Sigmoid colon (tissue), 6 donors: ENCODE measurements at regions not wholly inside any gene's neighbourhood (a gene's known extent, or its start where the extent isn't known, plus 50 kb on each side); places are given as distances from the start of the nearest gene placed in this dataset.

ENCODE experiments used
- DNase-seq: peaks from one replicate; pipeline ENCODE4 v3.0.0-alpha.2; 2019
- H3K27ac ChIP-seq, 4 donors: fragments of 200-600 bp; sonication (generic); one replicate each; pipeline ENCODE4 v1.5.1; 2016 to 2019; ENCODE audit warnings: mild to moderate bottlenecking in 1 of 4
- H3K27me3 ChIP-seq, 3 donors: fragments of 200-600 bp; sonication (generic); one replicate each; pipeline ENCODE4 v1.5.1; 2019; ENCODE audit warnings: mild to moderate bottlenecking in 1 of 3
- H3K36me3 ChIP-seq, 4 donors: fragments of 200-600 bp; sonication (generic); one replicate each; pipeline ENCODE4 v1.5.1; 2016 to 2019
- H3K4me1 ChIP-seq, 4 donors: fragments of 200-600 bp; sonication (generic); one replicate each; pipeline ENCODE4 v1.5.1; 2017 to 2019
- H3K4me3 ChIP-seq, 4 donors: fragments of 200-600 bp; sonication (generic); one replicate each; pipeline ENCODE4 v1.5.1; 2017 to 2019; ENCODE audit warnings: mild to moderate bottlenecking in 2 of 4, moderate library complexity in 1 of 4
- H3K9me3 ChIP-seq, 4 donors: fragments of 200-600 bp in 3 of 4; sonication (generic) in 3 of 4; one replicate each; pipeline versions ENCODE4 v1.5.1 to v1.6.1; 2013 to 2019
- CTCF ChIP-seq, 4 experiments: fragments of 450-650 bp in 3 of 4; fragments of 200-600 bp in 1 of 4; IDR thresholded peaks; one replicate each; pipeline ENCODE4 v1.5.1; 2016 to 2019; ENCODE audit warnings: antibody characterized with exemption in 4 of 4, mild to moderate bottlenecking in 3 of 4, moderate library complexity in 2 of 4
- EP300 ChIP-seq, 4 donors: sonication (generic); formaldehyde crosslinking; IDR thresholded peaks; one replicate each; pipeline ENCODE4 v1.6.1; 2017; ENCODE audit warnings: antibody characterized with exemption in 4 of 4
- POLR2A ChIP-seq, 2 donors: fragments of 450-650 bp; IDR thresholded peaks; one replicate each; pipeline ENCODE4 v1.6.1; 2016; ENCODE audit warnings: antibody characterized with exemption in 2 of 2, mild to moderate bottlenecking in 2 of 2, moderate library complexity in 2 of 2
- POLR2AphosphoS5 ChIP-seq, 4 donors: sonication (generic); formaldehyde crosslinking; IDR thresholded peaks; one replicate each; pipeline ENCODE4 v1.6.1; 2017; ENCODE audit warnings: antibody characterized with exemption in 4 of 4
- WGBS, 2 donors: extraction: QIAGEN DNeasy Blood & Tissue Kit; methylation state at CpG; one replicate each; pipeline ENCODE4 v1.1.7; 2013; 5-methylcytosine and 5-hydroxymethylcytosine counted together
- intact Hi-C: fragments of 100-400 bp; cut with DNase I; formaldehyde crosslinking; loops from one replicate; pipeline ENCODE4 v1.15.1; 2023
- donor health status: healthy with polysubstance abuse.
- donor health status: healthy.

DNA sequence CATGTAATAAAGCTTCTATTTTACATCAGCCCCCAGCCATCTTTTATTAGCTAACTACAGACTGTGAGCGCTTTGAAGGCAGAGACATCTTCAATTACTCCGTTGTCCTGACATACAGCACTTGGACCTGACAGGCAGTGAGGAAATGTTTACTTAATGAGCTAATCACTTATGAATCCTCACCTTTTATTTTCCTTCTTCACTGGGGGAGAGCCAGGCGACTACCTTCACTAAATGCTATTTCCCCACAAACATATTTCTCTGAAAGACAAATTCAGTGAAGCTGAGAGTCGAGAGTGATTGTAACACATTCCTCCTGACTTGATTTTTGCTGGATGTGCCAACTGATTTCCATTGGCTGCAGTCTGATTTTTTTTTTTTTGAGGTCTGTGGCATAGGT, 192.1 kb upstream of the CLINT1 start:
- Histone ChIP-seq H3K4me1 (peaks cover 0 to 15% (median 4%) of the 10 kb centered on the region in 4 donors), H3K27ac (no peak overlapping the region), H3K9me3 (no peaks in the 10 kb centered on the region), H3K4me3 (no peak overlapping the region), H3K27me3 (no peaks in the 10 kb centered on the region), H3K36me3 (no peaks in the 10 kb centered on the region)
- WGBS, 2 donors, result 41 to 67% methylated on average over 4 of the region's 4 CpGs
- no peak for DNase-seq
- intact Hi-C loops, result no loop called here
- no peak for TF ChIP-seq EP300 (IDR thresholded peaks at IDR 0.05)

- Histone ChIP-seq H3K36me3 (no peaks in the 10 kb centered on the region), H3K9me3 (no peaks in the 10 kb centered on the region), H3K4me3 (no peak overlapping the region), H3K4me1 (peaks cover 0 to 15% (median 4%) of the 10 kb centered on the region in 4 donors), H3K27ac (no peak overlapping the region), H3K27me3 (no peaks in the 10 kb centered on the region)
- intact Hi-C loops, result no loop called here
- 58 to 66% methylated on average over 2 of the region's 2 CpGs for WGBS, 2 donors
- no peak for TF ChIP-seq EP300 (IDR thresholded peaks at IDR 0.05)
- no peak for TF ChIP-seq CTCF (IDR thresholded peaks at IDR 0.05)
- no peak for TF ChIP-seq POLR2A (IDR thresholded peaks at IDR 0.05)
- no peak for TF ChIP-seq POLR2AphosphoS5 (IDR thresholded peaks at IDR 0.05)
- DNase-seq, result no peak
Observed at GRCh38 chr5:158050421-158050820, 191.5 kb upstream of the CLINT1 start.

GRCh38 chr5:158049459-158049858, 190.5 kb upstream of the CLINT1 start:
- intact Hi-C loops, result no loop called here
- Histone ChIP-seq H3K4me3 (no peak overlapping the region), H3K9me3 (no peaks in the 10 kb centered on the region), H3K4me1 (peaks cover 0 to 6% (median under 1%) of the 10 kb centered on the region in 4 donors), H3K27ac (no peak overlapping the region), H3K27me3 (no peaks in the 10 kb centered on the region), H3K36me3 (no peaks in the 10 kb centered on the region)
- WGBS, 2 donors, result 40 to 65% methylated on average over 1 of the region's 1 CpG
- TF ChIP-seq CTCF (IDR thresholded peaks at IDR 0.05) (no peak), EP300 (IDR thresholded peaks at IDR 0.05) (no peak), POLR2A (IDR thresholded peaks at IDR 0.05) (no peak), POLR2AphosphoS5 (IDR thresholded peaks at IDR 0.05) (no peak)
- no peak for DNase-seq

DNA sequence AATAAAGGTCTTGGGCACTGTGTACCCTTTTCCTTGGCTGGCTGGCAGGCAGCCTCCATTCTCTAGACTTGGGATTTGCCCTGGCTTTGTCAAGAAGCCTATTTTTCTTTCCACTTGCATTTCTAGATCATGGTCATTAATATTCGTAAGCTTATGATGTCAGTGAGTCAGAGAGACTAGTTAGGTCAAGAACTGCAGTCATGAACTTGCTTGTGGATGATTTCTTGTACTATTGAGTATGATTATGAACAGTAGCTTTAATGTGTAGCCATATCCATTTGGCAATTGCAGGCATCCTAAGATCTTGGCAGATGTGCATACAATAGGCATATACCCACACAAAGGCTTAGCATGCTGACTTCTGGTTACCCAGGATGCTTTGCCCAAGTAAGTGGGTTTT, 186.8 kb upstream of the CLINT1 start:
- Histone ChIP-seq H3K27me3 (no peaks in the 10 kb centered on the region), H3K4me1 (peaks cover 0 to 4% (median 0%) of the 10 kb centered on the region in 4 donors), H3K27ac (no peak overlapping the region), H3K4me3 (no peak overlapping the region), H3K9me3 (no peaks in the 10 kb centered on the region), H3K36me3 (no peaks in the 10 kb centered on the region)
- 92 to 96% methylated on average over 1 of the region's 1 CpG for WGBS, 2 donors
- TF ChIP-seq EP300 (IDR thresholded peaks at IDR 0.05), result no peak
- TF ChIP-seq POLR2A (IDR thresholded peaks at IDR 0.05), result no peak
- TF ChIP-seq CTCF (IDR thresholded peaks at IDR 0.05), result no peak
- no peak for TF ChIP-seq POLR2AphosphoS5 (IDR thresholded peaks at IDR 0.05)
- intact Hi-C loops, result no loop called here
- no peak for DNase-seq

DNA sequence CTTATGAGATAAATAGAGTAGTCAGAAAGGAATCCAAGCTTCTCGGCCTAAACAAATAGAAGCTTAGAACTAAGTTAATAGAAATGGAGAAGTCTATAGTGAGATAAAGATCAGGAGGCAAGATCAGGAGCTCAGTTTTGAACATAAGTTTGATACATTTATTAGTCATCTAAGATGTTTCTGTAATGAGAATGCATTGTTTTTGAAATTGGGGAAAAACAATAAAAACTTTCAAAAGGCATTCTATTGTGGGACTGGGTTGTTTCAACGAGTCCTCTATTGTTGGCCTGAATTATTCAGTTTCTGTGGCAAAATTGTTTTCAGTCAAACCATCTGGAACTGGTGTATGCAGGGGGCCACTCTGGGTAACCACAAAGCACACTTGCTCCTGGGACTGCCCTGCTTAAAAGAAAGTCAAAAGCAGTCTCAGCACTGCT, 181.0 kb upstream of the CLINT1 start:
- TF ChIP-seq POLR2AphosphoS5 (IDR thresholded peaks at IDR 0.05), result no peak
- no peak for TF ChIP-seq CTCF (IDR thresholded peaks at IDR 0.05)
- no peak for TF ChIP-seq POLR2A (IDR thresholded peaks at IDR 0.05)
- TF ChIP-seq EP300 (IDR thresholded peaks at IDR 0.05), result no peak
- WGBS, 2 donors, result 67 to 85% methylated on average over 2 of the region's 2 CpGs
- Histone ChIP-seq H3K36me3 (no peaks in the 10 kb centered on the region), H3K27me3 (no peaks in the 10 kb centered on the region), H3K4me3 (no peak overlapping the region), H3K4me1 (no peaks in the 10 kb centered on the region), H3K27ac (no peak overlapping the region), H3K9me3 (no peaks in the 10 kb centered on the region)
- no peak for DNase-seq
- intact Hi-C loops, result no loop called here
